OCI-LY7 (cell line): ENCODE measurements at regions not wholly inside any gene's neighbourhood (a gene's known extent, or its start where the extent isn't known, plus 50 kb on each side); places are given as distances from the start of the nearest gene placed in this dataset.

Experiments
- CTCF ChIP-seq: fragments of 200-600 bp; sonication (generic); conservative IDR thresholded peaks from 2 replicates; pipeline ENCODE4 v1.5.1; 2014; ENCODE audit warnings: mild to moderate bottlenecking, antibody characterized with exemption, low read length, moderate library complexity, mixed read lengths
- EZH2phosphoT487 ChIP-seq: fragments of 200-600 bp; sonication (generic); IDR thresholded peaks from 2 replicates; pipeline ENCODE4 v1.6.1; 2018; ENCODE audit warnings: low read depth, borderline replicate concordance, mild to moderate bottlenecking, mixed run types, antibody characterized with exemption, low read length, moderate library complexity, mixed read lengths

DNA sequence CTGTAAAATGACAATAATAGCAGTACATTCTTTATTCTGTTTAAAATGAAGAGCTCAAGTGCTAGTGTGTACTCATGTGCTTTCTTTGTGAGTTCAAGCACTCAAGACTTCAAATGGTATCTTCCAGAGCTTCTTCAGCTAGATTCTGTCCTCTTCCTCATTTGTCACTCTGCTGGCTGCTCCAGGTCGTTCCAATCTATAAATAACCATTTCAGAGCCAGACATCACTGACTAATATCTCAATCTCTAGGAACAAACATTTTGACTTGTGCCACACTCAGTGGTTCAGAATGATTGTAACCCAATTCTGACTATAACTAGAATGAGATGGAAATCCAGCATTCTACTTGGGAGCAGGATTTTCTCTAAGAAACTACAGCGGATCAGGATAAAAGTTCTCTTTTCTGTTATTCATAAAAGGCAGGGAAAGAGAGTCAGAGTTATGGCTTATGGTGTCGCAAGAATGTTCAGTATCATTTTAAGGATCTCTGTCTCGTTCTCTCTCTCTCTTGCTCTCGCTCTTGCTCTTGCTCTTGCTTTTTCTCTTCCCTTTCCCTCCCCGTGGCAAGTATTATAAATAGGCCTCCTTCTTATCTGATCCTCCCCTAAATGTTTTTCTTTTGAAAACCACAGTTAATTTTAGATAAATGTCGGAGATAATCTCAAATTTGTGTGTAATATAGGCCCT is 116.3 kb upstream of the MAF start:
- no peak for TF ChIP-seq CTCF
- TF ChIP-seq EZH2phosphoT487 = no peak
